GM23248 (cell line): ENCODE measurements at regions not wholly inside any gene's neighbourhood (a gene's known extent, or its start where the extent isn't known, plus 50 kb on each side); places are given as distances from the start of the nearest gene placed in this dataset.

Experiments used
- EZH2 ChIP-seq: fragments of 200-600 bp; sonication (generic); IDR thresholded peaks from 2 replicates; pipeline ENCODE4 v1.6.1; 2018; ENCODE audit warnings: antibody characterized with exemption, mild to moderate bottlenecking; ENCODE audit not compliant: insufficient read depth, poor library complexity, severe bottlenecking
- EZH2phosphoT487 ChIP-seq: fragments of 200-600 bp; sonication (generic); IDR thresholded peaks from 2 replicates; pipeline ENCODE4 v1.6.1; 2018; ENCODE audit warnings: antibody characterized with exemption, moderate library complexity, mild to moderate bottlenecking, low read depth; ENCODE audit not compliant: insufficient read depth

DNA sequence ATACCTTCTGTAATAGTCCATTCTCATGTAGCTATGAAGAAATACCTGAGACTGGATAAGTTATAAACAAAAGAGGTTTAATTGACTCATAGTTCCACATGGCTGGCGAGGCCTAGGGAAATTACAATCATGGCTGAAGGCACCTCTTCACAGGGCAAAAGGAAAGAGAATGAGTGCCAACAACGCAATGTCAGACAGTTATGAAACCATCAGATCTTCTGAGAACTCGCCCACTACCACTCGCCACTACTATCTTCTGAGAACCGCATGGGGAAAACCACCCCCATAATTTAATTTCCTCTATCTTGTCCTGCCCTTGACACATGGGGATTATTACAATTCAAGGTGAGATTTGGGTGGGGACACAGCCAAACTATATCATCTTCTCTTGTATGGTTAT, 406.8 kb upstream of the CBLB start:
- no peak for TF ChIP-seq EZH2
- TF ChIP-seq EZH2phosphoT487: no peak
